BJ (cell line): ENCODE measurements at regions not wholly inside any gene's neighbourhood (a gene's known extent, or its start where the extent isn't known, plus 50 kb on each side); places are given as distances from the start of the nearest gene placed in this dataset.

Experiments
- CTCF ChIA-PET: fragments of 350-600 bp; formaldehyde crosslinking; extraction: SDS; loops from one replicate; lab custom pipeline; 2021; ENCODE audit warnings: antibody characterized with exemption, inconsistent platforms; lab: Yijun Ruan, JAX
- POLR2A ChIA-PET: fragments of 300-600 bp; sonication (Branson Sonifier 250); formaldehyde crosslinking; extraction: SDS; loops from one replicate; lab custom pipeline; 2021; ENCODE audit warnings: antibody characterized with exemption; lab: Charles Lee
- DNase-seq: peaks from one replicate; pipeline ENCODE4 v3.0.0-alpha.2; 2011; ENCODE audit warnings: low read depth
- H3K27me3 ChIP-seq: 2 replicates; pipeline ENCODE4 v1.6.0; 2011; ENCODE audit warnings: low read length; ENCODE audit not compliant: control insufficient read depth, insufficient read depth
- H3K36me3 ChIP-seq: 2 replicates; pipeline ENCODE4 v1.5.1; 2011; ENCODE audit warnings: low read length; ENCODE audit not compliant: control insufficient read depth, insufficient read depth
- H3K4me3 ChIP-seq: 2 replicates; pipeline ENCODE4 v1.5.1; 2011; ENCODE audit warnings: low read depth, mild to moderate bottlenecking, control low read depth, low read length
- TF ChIP-seq, protein P1 (sequence below): IDR thresholded peaks from 2 replicates; pipeline ENCODE4 v1.5.1; 2011; ENCODE audit warnings: low read depth, mild to moderate bottlenecking, control low read depth, inconsistent platforms, low read length, moderate library complexity; ENCODE audit not compliant: insufficient read depth

DNA sequence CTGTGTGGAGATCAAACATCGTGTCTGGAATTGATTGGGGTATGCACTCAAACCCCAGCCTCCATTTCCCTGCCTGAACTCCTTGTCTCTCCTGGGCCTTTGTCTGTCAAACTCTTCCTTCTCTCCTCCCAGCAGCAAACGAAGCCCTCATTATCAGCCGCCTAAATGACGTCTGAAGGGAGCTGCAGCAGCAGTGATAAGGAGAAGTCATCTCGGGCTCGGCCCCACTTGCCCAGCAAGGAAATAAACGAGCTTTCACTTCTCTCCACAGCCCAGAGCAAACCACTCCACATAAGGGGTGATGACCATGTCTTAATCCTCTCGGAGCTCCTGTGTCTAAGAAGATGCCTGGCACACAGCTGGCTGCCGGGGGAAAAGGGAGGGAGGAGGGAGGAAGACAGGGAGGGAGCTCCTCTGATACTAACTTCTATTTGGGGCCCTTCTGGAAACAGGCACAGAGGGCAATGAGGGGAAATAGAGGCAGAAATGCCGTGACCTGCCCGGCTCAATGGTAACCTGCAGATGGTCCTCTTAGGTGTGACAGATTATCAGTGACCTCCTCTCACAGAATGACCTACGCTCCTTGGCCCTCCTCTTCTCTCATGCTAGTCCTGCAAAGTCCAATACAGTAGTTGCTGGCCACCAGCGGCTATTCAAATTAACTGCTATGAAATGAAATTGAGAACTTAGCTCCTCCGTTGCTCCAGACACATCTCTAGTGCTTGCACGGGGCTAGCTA is 100.4 kb downstream of the PXDC1 start:
- CTCF ChIA-PET, result no interaction called here
- TF ChIP-seq, protein P1, sequence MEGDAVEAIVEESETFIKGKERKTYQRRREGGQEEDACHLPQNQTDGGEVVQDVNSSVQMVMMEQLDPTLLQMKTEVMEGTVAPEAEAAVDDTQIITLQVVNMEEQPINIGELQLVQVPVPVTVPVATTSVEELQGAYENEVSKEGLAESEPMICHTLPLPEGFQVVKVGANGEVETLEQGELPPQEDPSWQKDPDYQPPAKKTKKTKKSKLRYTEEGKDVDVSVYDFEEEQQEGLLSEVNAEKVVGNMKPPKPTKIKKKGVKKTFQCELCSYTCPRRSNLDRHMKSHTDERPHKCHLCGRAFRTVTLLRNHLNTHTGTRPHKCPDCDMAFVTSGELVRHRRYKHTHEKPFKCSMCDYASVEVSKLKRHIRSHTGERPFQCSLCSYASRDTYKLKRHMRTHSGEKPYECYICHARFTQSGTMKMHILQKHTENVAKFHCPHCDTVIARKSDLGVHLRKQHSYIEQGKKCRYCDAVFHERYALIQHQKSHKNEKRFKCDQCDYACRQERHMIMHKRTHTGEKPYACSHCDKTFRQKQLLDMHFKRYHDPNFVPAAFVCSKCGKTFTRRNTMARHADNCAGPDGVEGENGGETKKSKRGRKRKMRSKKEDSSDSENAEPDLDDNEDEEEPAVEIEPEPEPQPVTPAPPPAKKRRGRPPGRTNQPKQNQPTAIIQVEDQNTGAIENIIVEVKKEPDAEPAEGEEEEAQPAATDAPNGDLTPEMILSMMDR, result no peak
- Histone ChIP-seq H3K36me3 (no peaks in the 10 kb centered on the region), H3K4me3 (no peak overlapping the region), H3K27me3 (peaks cover 5% of the 10 kb centered on the region)
- POLR2A ChIA-PET, result no interaction called here
- no peak for DNase-seq

DNA sequence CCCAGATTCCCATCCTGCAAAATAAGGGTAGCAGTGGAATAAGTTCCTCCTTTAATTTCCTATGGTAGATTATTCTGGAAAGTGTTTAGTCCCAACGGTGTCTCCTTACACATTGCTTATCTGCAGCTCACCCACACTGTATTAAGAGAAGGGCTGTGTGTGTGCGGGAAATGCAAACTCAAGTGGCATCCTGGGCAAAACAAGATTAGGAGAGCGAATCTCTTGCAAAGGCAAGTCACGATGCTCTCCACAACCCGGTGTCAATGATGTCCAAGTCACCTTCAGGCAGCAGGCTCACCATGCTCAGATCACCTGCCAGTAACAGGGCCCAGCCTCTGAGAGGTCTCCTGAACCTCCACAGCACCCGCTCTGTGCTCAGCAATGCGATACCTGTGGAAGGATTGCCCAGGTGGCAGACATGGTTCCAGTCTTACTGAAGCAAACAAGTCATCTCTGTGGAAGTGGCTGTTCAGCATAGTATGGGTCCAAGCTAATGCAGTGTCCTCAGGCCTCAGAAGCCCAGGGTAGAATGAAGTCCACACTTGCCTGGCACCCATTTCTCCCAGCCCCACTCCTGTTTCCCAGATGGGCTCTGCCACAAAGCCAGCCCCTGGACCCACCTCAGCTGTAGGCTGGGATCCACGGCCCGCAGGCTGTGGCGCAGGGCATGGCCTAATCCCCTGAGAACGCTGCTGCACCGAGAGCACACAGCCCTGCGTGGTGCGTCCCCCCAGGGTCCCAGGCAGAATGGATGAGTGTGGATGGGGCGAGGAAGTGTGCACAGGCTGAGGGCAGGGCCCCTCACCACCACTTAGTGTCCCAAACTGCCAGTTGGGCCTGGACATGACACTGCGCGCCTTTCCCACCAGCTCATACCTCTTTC is 101.2 kb downstream of the PXDC1 start:
- TF ChIP-seq, protein P1, result no peak
- DNase-seq, result no peak
- Histone ChIP-seq H3K27me3 (peaks cover 5% of the 10 kb centered on the region), H3K4me3 (no peak overlapping the region), H3K36me3 (no peaks in the 10 kb centered on the region)
- POLR2A ChIA-PET, result interaction anchor here (0.7 kb wide), 1 partner anchor 354 kb away, joined by 3 read pairs; no protein-coding TSS in a partner anchor
- CTCF ChIA-PET, result interaction anchor here (1.6 kb wide), 1 partner anchor 18 kb away, joined by 3 read pairs; no protein-coding TSS in a partner anchor

DNA sequence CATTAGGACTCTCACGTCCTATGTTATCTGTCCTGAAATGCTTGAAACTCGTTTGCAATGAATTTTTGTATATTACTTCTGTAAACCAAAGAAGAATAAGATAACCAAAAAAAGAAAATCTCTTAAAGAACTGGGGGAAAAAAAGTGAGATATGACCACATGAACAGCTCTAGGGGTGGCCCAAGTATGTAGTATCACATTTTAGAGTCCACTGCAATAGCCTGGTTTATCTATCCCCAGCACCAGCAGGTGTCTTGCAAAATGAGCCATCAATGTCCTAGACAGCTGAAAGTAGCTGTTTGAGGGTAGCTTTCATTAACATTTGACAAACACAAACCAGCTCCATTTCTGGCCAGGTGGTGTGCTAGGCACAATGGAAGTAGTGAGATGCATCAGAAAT is 102.8 kb downstream of the PXDC1 start:
- POLR2A ChIA-PET, result no interaction called here
- DNase-seq, result no peak
- TF ChIP-seq, protein P1, result no peak
- H3K4me3 ChIP-seq, result no peak overlapping the region
- no peaks in the 10 kb centered on the region for H3K36me3 ChIP-seq
- CTCF ChIA-PET, result interaction anchor here (0.7 kb wide), 1 partner anchor 84 kb away, joined by 3 read pairs; no protein-coding TSS in a partner anchor
- H3K27me3 ChIP-seq, result peaks cover 10% of the 10 kb centered on the region

DNA sequence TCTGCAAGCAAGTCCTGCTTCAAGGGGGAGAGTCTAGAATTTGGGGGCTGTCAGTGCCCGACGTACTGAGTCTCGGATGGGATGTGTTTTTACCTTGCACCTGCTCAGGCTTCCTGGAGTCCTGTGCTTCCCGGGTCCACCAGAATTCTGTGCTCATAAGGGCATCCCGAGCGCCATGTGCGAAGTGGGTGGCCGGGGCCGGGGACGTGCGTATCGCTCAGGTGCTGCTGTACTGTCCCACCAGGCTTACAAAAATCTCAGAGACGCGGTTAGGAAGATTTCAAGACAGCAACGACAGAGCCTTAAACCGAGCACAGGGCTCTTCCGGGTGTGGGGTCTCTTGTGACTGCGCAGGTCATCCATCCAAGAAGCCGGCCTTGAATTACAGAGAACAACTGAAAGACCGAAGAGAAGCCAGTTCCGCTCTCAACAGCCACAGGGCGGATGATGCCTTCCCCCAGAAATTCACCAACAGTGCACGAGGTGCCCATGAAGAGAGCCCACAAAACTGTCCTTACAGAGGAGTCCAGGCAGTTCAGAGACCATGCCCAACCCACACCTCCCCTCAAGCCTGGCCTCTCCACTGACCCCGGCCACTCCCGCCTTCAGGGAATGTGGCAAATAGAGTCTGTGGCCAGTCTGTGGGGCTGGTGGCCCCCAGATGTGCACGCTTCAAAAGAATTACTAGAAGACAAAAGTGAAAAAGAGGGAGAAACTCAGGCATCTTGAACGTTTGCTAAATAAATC is 104.7 kb downstream of the PXDC1 start:
- Histone ChIP-seq H3K27me3 (peaks cover 10% of the 10 kb centered on the region), H3K36me3 (no peaks in the 10 kb centered on the region), H3K4me3 (no peak overlapping the region)
- ChIA-PET POLR2A (no interaction called here), CTCF (no interaction called here)
- TF ChIP-seq, protein P1, result no peak
- DNase-seq, result no peak

DNA sequence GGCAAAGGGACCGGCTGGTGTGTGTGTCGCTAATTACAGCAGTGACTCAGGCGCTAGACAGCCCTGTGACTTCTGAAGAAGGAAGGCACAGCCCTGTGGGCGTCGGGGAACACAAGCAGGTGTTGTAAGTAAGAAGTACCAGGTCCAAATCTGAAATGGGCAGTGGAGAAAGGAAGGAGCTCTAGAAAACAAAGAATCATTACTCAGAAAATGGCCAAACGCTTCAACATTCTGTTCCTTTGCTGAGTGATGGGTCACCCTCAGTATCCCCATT is 106.8 kb downstream of the PXDC1 start:
- no peaks in the 10 kb centered on the region for H3K36me3 ChIP-seq
- H3K4me3 ChIP-seq, result no peak overlapping the region
- TF ChIP-seq, protein P1, result no peak
- CTCF ChIA-PET, result no interaction called here
- no peak for DNase-seq
- POLR2A ChIA-PET, result no interaction called here
- H3K27me3 ChIP-seq, result peaks cover 9% of the 10 kb centered on the region
